HCT116 (cell line): ENCODE measurements at regions not wholly inside any gene's neighbourhood (a gene's known extent, or its start where the extent isn't known, plus 50 kb on each side); places are given as distances from the start of the nearest gene placed in this dataset.

Experiments used
- CTCF ChIP-seq, 3 experiments: fragments of 200-600 bp in 1 of 3; sonication (generic) in 1 of 3; IDR thresholded peaks in 2 of 3; conservative IDR thresholded peaks in 1 of 3; 2 replicates each; pipeline ENCODE4 v1.5.1; 2012 to 2017; ENCODE audit warnings: low read depth in 2 of 3, low read length in 2 of 3, antibody characterized with exemption in 1 of 3, borderline replicate concordance in 1 of 3, control low read depth in 1 of 3, mild to moderate bottlenecking in 1 of 3, mixed read lengths in 1 of 3, mixed run types in 1 of 3, moderate library complexity in 1 of 3; ENCODE audit not compliant: insufficient read depth in 1 of 3
- POLR2A ChIP-seq: IDR thresholded peaks from 2 replicates; pipeline ENCODE4 v1.7.0; 2011; ENCODE audit warnings: borderline replicate concordance; ENCODE audit not compliant: insufficient read depth, insufficient read length; ENCODE audit errors: extremely low read depth
- RAD21 ChIP-seq: IDR thresholded peaks from 2 replicates; pipeline ENCODE4 v1.6.1; 2012; ENCODE audit warnings: low read depth, mild to moderate bottlenecking
- SIN3A ChIP-seq: IDR thresholded peaks from 2 replicates; pipeline ENCODE4 v1.6.1; 2012; ENCODE audit warnings: low read depth
- TCF7L2 ChIP-seq: IDR thresholded peaks from 2 replicates; pipeline ENCODE4 v1.7.0; 2011; ENCODE audit warnings: borderline replicate concordance, inconsistent platforms; ENCODE audit not compliant: insufficient read depth, insufficient read length; ENCODE audit errors: extremely low read depth
- ZFX ChIP-seq: fragments of 450-650 bp; IDR thresholded peaks from 2 replicates; pipeline ENCODE4 v1.6.1; 2017

- no peak for TF ChIP-seq SIN3A
- no peak for TF ChIP-seq POLR2A
- no peak for TF ChIP-seq RAD21
- no peak for TF ChIP-seq ZFX
- TF ChIP-seq TCF7L2, result no peak
- TF ChIP-seq CTCF (IDR thresholded peaks at IDR 0.05 in 2 of 3, conservative IDR thresholded peaks at IDR 0.05 in 1 of 3; ENCODE audit: borderline replicate concordance in 1 of 3, insufficient read depth in 1 of 3, low read depth in 2 of 3, low read length in 2 of 3), result no peak
Measured at GRCh38 chr9:85223506-85224125, 518.1 kb downstream of the AGTPBP1 start.
